Prostate gland (tissue), 2 donors: ENCODE measurements at regions not wholly inside any gene's neighbourhood (a gene's known extent, or its start where the extent isn't known, plus 50 kb on each side); places are given as distances from the start of the nearest gene placed in this dataset.

Experiments used
- CTCF ChIP-seq, 4 experiments: fragments of 200-600 bp in 2 of 4; fragments of 450-650 bp in 2 of 4; sonication (generic) in 2 of 4; IDR thresholded peaks; 1 replicate in 3 of 4; 2 replicates in 1 of 4; pipeline ENCODE4 v1.5.1; 2016 to 2019; ENCODE audit warnings: antibody characterized with exemption in 4 of 4, mild to moderate bottlenecking in 2 of 4, moderate library complexity in 2 of 4
- POLR2A ChIP-seq: fragments of 450-650 bp; IDR thresholded peaks from one replicate; pipeline ENCODE4 v1.6.1; 2016; ENCODE audit warnings: antibody characterized with exemption, mild to moderate bottlenecking
- POLR2AphosphoS5 ChIP-seq: sonication (generic); formaldehyde crosslinking; IDR thresholded peaks from one replicate; pipeline ENCODE4 v1.6.1; 2017; ENCODE audit warnings: antibody characterized with exemption

- TF ChIP-seq CTCF (IDR thresholded peaks at IDR 0.05), result peak in 3 of 4 experiments; percentile 41 to 59 (median 53)
- no peak for TF ChIP-seq POLR2A
- TF ChIP-seq POLR2AphosphoS5, result no peak
These were observed 923.4 kb downstream of the NCAM2 start for GRCh38 chr21:21921410-21922232.
